LoVo (cell line): ENCODE measurements at regions not wholly inside any gene's neighbourhood (a gene's known extent, or its start where the extent isn't known, plus 50 kb on each side); places are given as distances from the start of the nearest gene placed in this dataset.

Experiments used
- DNase-seq: peaks from one replicate; pipeline ENCODE4 v3.0.0-alpha.2; 2016; ENCODE audit warnings: low spot score

DNA sequence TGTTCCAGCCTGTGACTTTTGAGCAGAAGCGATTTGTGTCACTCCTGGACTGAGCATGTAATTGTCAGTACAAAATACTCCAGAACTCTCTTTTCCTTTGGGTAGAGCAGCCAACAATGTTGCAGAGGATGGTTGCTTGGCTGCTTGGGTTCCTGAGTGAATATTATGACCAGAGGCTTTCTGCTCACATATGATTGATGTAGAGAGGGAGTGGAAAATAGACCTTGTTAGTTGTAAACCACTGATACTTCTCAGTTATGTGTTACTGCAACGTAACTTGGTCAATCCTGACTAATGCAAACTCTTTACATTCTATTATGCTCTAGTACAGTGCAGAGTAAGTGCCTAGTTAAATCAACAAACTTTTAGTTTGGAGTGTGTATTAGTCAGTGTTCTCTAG lies 322.6 kb upstream of the KCNH8 start:
- no peak for DNase-seq

DNA sequence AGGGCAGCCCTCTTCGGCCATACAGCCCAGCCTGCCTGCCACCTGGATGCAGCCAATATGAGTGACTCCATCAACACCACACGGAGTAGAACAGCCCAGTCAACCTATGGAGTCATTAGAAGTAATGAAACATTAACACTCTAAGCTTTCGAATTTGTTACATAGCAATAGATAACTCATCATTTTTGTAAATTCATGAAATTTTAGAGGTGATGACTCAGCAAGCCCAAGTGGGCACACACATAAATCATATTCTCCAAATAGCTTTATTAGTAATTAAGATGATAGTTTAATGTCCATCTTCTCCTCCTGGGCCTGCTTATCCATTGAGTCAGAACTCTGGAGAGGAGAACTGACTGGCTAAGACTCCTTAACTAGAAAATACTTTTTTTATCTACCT lies 335.0 kb upstream of the KCNH8 start:
- no peak for DNase-seq

DNA sequence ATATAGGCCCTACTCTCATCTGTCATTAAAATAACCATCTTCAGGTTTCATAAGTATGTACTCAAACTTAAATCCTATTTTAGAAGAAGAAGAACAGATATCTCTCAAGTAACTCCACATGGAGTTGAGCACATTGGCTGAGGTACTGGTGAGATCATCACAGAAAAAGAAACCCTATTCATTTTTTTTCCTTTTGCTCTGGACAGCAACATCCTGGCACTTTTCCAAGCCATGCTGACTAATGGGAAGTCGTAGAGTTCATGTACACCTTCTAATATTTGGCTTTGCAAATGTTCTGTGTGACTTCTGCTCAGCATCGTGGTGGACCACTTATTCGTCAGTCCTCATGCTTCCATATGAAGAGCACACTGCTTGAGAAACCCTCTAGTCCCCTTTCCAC lies 336.0 kb upstream of the KCNH8 start:
- peak; percentile 33 for DNase-seq

DNA sequence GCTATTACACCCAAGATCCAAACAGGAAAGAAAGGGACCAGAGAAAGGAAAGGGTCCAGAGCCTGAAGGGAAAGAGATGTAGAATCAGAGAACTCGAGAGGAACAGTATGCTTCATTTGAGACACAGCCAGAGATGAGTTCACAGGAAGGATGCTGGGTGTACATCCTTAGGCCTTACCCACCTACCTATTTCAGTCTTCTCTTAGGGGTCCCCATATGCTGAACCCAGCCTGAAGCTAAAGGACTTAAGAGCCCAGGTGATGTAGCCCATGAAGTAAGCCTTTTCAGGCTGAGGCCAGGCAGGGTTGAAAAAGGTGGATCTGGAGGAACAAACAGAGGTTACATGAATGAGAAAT lies 338.0 kb upstream of the KCNH8 start:
- no peak for DNase-seq

- DNase-seq: peak; percentile 33
These were observed 338.5 kb upstream of the KCNH8 start for GRCh38 chr3:18809640-18810305.

GRCh38 chr3:18808429-18808828 lies 339.9 kb upstream of the KCNH8 start:
- no peak for DNase-seq

DNA sequence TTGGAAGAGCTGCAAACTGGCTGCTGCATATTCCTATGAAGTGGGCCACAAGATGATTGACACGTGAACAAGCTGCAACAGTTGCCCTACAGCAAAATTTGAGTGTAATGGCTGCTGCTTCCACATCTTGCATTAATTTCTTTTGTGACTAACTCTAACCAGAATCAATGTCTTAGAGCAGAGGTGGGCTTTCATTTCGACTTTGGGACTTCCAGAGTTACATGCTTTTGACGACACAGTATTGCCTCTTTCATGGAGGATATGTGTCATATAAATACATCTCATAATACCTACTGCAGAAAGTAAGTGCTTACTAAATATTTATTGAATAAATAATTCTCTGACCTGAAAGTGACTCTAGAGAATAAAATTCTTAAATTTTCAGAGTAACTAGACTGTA lies 340.7 kb upstream of the KCNH8 start:
- no peak for DNase-seq

DNA sequence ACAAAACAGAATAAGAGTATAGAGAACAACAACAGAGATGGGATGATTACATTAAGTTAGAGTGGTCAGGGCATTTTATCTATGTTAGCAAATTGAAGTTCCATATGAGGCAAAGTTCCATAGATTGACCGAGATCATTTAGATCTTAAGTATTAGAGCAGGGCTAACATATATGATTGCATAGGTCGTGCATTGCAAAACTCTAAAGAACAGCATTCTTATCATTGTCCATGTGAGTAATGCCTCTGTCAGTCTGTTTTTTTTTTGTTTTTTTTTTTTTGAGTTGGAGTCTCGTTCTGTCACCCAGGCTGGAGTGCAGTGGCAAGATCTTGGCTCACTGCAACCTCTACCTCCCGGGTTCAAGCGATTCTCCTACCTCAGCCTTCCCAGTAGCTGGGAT lies 341.7 kb upstream of the KCNH8 start:
- DNase-seq: no peak

GRCh38 chr3:18797378-18797777 lies 350.9 kb upstream of the KCNH8 start:
- no peak for DNase-seq

GRCh38 chr3:18795078-18795477 lies 353.2 kb upstream of the KCNH8 start:
- no peak for DNase-seq

GRCh38 chr3:18791752-18792151 lies 356.6 kb upstream of the KCNH8 start:
- DNase-seq: no peak

- DNase-seq: no peak
These were observed 357.1 kb upstream of the KCNH8 start for GRCh38 chr3:18791182-18791581.

DNA sequence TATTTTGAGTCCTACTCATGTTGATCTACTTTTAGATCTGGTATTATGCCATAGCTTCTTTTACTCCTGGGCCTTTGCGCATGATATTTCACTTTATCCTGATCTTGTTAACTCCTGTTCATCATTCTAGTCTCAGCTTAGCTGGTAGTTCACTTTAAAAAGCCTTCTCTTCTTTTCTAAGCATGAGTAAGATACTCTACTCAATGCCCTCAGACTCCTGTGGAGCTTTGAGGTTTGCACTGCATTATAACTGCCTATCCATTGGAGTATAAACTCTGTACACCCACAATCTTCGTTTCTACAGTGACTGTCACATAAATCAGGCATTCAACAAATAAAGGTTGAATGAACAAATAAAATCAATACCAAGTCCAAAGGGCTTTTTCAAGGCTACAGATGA lies 357.9 kb upstream of the KCNH8 start:
- no peak for DNase-seq

GRCh38 chr3:18789734-18790133 lies 358.6 kb upstream of the KCNH8 start:
- DNase-seq: no peak

- no peak for DNase-seq
These were observed 360.9 kb upstream of the KCNH8 start for GRCh38 chr3:18787441-18787840.

GRCh38 chr3:18786650-18787323 lies 361.5 kb upstream of the KCNH8 start:
- no peak for DNase-seq

DNA sequence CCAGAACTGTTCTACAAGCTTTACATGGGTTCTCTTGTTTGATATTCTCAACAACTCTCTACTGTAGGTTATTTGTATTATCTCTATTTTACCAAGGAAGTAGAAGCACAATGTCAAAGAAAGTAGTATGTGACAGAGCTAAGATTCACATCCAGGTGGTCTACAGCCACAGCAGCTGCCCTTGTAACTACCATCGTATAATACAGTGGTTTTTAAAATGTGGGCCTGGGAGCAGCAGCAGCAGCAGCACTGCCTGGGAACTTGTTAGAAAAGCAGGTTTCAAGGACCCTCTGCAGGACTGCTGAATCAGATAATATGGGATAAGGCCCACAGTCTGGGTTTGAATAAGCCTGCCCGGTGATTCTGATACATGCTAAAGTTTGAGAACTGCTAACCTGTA lies 357.1 kb upstream of the SATB1 start:
- DNase-seq: no peak

- DNase-seq: no peak
These were observed 355.8 kb upstream of the SATB1 start for GRCh38 chr3:18780959-18781358.

GRCh38 chr3:18779704-18780103 lies 354.6 kb upstream of the SATB1 start:
- no peak for DNase-seq

- DNase-seq: no peak
These were observed 353.5 kb upstream of the SATB1 start for GRCh38 chr3:18778598-18778997.

DNA sequence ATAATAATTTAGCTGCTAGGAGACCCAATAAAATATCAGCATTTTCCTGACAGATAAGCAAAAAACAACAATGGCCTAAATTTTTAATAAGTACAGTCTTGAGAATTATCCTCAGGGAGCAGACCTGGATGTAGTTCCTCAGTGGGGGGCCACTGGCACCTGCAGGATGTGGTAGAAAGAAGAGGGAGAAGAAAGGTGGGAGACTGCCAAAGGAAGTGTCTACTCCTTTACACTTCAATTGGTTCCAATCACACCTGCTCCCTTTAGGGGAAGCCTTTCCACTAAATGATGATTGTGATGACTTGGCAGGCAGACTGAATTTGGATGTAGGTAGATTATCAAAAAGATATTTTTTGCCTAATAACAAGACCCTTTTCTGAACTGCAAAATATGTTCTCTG lies 353.0 kb upstream of the SATB1 start:
- no peak for DNase-seq

GRCh38 chr3:18775501-18775900 lies 350.4 kb upstream of the SATB1 start:
- no peak for DNase-seq

DNA sequence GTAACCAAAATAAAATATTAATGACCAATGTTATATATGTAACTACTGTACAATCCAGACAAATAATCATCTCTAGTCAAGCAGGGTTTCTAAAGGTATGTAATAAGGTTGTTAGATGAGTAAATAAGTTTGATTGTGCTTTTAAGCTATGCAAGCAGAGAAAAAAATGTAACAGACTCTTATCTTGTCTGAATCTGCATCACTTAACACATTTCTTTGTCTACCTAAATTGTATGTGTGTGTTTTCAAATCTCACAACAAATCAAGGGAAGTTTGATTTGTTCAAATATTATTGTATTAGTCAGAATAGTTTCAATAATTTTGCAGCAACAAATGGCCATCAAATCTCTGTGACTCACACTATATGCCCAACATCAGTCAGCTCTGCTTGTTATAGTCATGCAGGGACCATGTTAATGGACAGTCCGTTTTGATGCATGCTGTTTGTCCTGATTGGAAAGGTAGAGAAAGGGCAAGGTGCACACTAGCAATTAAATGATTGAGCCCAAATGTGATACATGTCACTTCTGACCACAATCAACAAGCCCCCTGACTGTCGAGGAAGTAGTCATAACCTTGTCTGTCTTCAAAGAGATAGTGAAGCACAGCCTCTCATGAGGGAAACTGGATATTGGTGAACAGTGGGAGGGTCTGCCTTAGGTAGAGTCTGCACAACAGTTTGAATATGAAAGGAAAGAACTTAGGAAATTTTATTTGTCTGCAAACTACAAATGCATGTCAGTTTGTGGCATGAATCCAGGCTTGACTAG lies 349.4 kb upstream of the SATB1 start:
- DNase-seq: no peak
